PC-3 (cell line): ENCODE measurements at regions not wholly inside any gene's neighbourhood (a gene's known extent, or its start where the extent isn't known, plus 50 kb on each side); places are given as distances from the start of the nearest gene placed in this dataset.

ENCODE experiments used
- ATAC-seq: fragments of 200-7000 bp; cut with Tn5 transposase; 2 replicates; pipeline ENCODE4 v1.9.1; 2020; ENCODE audit warnings: mild to moderate bottlenecking, moderate library complexity
- BruUV-seq: library from RNA; stranded (reverse); fragments of 400-500 nt; replicated peaks from 2 replicates; lab custom pipeline; 2021; lab: Mats Ljungman, UMichigan
- CTCF ChIA-PET: fragments of 300-600 bp; sonication (Branson Sonifier 250); formaldehyde crosslinking; loops from one replicate; lab custom pipeline; 2022; ENCODE audit warnings: antibody characterized with exemption; lab: Charles Lee
- POLR2A ChIA-PET: fragments of 300-600 bp; sonication (Branson Sonifier 250); formaldehyde crosslinking; loops from one replicate; lab custom pipeline; 2022; ENCODE audit warnings: antibody characterized with exemption; ENCODE audit not compliant: unreplicated experiment; lab: Charles Lee
- DNase-seq: peaks from one replicate; pipeline ENCODE4 v3.0.0-alpha.2; 2015
- H2AFZ ChIP-seq: fragments of 300-600 bp; sonication (generic); 2 replicates; pipeline ENCODE4 v1.6.0; 2016; ENCODE audit warnings: antibody characterized with exemption, low read length
- H3F3A ChIP-seq: fragments of 300-600 bp; sonication (generic); one replicate; pipeline ENCODE4 v1.6.0; 2017; ENCODE audit warnings: antibody characterized with exemption, low read length, control low read depth, mild to moderate bottlenecking; ENCODE audit not compliant: unreplicated experiment
- H3K27ac ChIP-seq: fragments of 300-600 bp; sonication (generic); 2 replicates; pipeline ENCODE4 v1.5.1; 2016; ENCODE audit warnings: mild to moderate bottlenecking, low read length
- H3K27me3 ChIP-seq: fragments of 300-600 bp; sonication (generic); 2 replicates; pipeline ENCODE4 v1.6.1; 2016; ENCODE audit warnings: low read length, mixed read lengths
- H3K36me3 ChIP-seq: fragments of 300-600 bp; sonication (generic); 2 replicates; pipeline ENCODE4 v1.6.1; 2016; ENCODE audit warnings: low read depth, mixed run types, low read length, mixed read lengths
- H3K4me1 ChIP-seq: fragments of 300-600 bp; sonication (generic); 2 replicates; pipeline ENCODE4 v1.5.1; 2016; ENCODE audit warnings: low read length; ENCODE audit not compliant: insufficient read depth
- H3K4me2 ChIP-seq: fragments of 300-600 bp; sonication (generic); 2 replicates; pipeline ENCODE4 v1.6.0; 2016; ENCODE audit warnings: low read length
- H3K4me3 ChIP-seq: fragments of 300-600 bp; sonication (generic); 2 replicates; pipeline ENCODE4 v1.5.1; 2016; ENCODE audit warnings: mild to moderate bottlenecking, low read length, mixed read lengths
- H3K79me2 ChIP-seq: fragments of 300-600 bp; sonication (generic); 2 replicates; pipeline ENCODE4 v1.6.1; 2017; ENCODE audit warnings: low read length, mixed read lengths
- H3K9ac ChIP-seq: fragments of 300-600 bp; sonication (generic); 2 replicates; pipeline ENCODE4 v1.6.0; 2016; ENCODE audit warnings: mild to moderate bottlenecking, low read length
- H3K9me2 ChIP-seq: fragments of 300-600 bp; sonication (generic); replicated peaks from 2 replicates; pipeline ENCODE4 v1.6.1; 2016; ENCODE audit warnings: mixed run types, low read length, mixed read lengths
- H3K9me3 ChIP-seq: fragments of 300-600 bp; sonication (generic); 2 replicates; pipeline ENCODE4 v1.6.1; 2016; ENCODE audit warnings: low read length, mixed read lengths
- H4K20me1 ChIP-seq: fragments of 300-600 bp; sonication (generic); 2 replicates; pipeline ENCODE4 v1.6.1; 2016; ENCODE audit warnings: low read length, mixed read lengths
- EZH2 ChIP-seq: fragments of 300-600 bp; sonication (generic); IDR thresholded peaks from one replicate; pipeline ENCODE4 v1.6.1; 2017; ENCODE audit warnings: antibody characterized with exemption, mild to moderate bottlenecking, low read length; ENCODE audit not compliant: unreplicated experiment
- EZH2phosphoT487 ChIP-seq: fragments of 300-600 bp; sonication (generic); IDR thresholded peaks from 2 replicates; pipeline ENCODE4 v1.6.1; 2018; ENCODE audit warnings: mild to moderate bottlenecking, antibody characterized with exemption, low read length, borderline replicate concordance
- intact Hi-C: fragments of 100-400 bp; cut with micrococcal nuclease; formaldehyde crosslinking; loops from 2 replicates; pipeline ENCODE4 v1.9.0; 2023
- TF ChIP-seq, protein P1 (sequence below): fragments of 300-600 bp; sonication (generic); conservative IDR thresholded peaks from 2 replicates; pipeline ENCODE4 v1.5.1; 2017; ENCODE audit warnings: antibody characterized with exemption, low read depth, mild to moderate bottlenecking, low read length

DNA sequence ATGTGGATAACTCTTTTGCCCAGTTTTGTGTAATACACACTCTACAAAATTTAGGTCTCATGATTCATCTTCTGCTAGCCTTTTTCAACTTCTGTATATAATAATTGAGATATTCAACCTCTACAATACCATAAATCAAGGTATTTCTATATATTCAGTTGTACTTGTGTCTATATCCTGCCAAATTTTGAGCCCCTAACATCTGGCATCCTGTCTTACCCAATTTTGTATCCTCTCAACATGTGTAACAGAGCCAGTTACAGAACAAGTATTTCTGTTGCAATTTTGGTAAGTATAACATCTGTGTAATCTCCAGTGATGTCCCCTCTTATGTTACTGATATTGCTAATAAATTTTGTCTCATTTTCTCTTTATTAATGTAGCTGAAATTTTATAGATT lies 145.8 kb downstream of the TRIB2 start:
- Histone ChIP-seq H3K9ac (no peak overlapping the region), H3K4me2 (no peak overlapping the region), H3K9me2 (no peaks in the 10 kb centered on the region), H3K36me3 (no peaks in the 10 kb centered on the region; the same call in 1 of the 2 replicates), H3K4me3 (no peak overlapping the region), H3K9me3 (peaks cover 15% of the 10 kb centered on the region; the same call in 1 of the 2 replicates), H3K27me3 (no peaks in the 10 kb centered on the region), H3K4me1 (peaks cover 21% of the 10 kb centered on the region), H4K20me1 (no peaks in the 10 kb centered on the region), H3K27ac (no peak overlapping the region), H2AFZ (no peak overlapping the region), H3F3A (peaks cover 4% of the 10 kb centered on the region), H3K79me2 (no peaks in the 10 kb centered on the region)
- POLR2A ChIA-PET = no interaction called here
- no TSS peak for BruUV-seq
- intact Hi-C loops = no loop called here
- CTCF ChIA-PET = no interaction called here
- ATAC-seq (no peak), DNase-seq (no peak)
- no peak for TF ChIP-seq EZH2phosphoT487
- TF ChIP-seq EZH2 = no peak
- TF ChIP-seq, protein P1, sequence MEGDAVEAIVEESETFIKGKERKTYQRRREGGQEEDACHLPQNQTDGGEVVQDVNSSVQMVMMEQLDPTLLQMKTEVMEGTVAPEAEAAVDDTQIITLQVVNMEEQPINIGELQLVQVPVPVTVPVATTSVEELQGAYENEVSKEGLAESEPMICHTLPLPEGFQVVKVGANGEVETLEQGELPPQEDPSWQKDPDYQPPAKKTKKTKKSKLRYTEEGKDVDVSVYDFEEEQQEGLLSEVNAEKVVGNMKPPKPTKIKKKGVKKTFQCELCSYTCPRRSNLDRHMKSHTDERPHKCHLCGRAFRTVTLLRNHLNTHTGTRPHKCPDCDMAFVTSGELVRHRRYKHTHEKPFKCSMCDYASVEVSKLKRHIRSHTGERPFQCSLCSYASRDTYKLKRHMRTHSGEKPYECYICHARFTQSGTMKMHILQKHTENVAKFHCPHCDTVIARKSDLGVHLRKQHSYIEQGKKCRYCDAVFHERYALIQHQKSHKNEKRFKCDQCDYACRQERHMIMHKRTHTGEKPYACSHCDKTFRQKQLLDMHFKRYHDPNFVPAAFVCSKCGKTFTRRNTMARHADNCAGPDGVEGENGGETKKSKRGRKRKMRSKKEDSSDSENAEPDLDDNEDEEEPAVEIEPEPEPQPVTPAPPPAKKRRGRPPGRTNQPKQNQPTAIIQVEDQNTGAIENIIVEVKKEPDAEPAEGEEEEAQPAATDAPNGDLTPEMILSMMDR = no peak

DNA sequence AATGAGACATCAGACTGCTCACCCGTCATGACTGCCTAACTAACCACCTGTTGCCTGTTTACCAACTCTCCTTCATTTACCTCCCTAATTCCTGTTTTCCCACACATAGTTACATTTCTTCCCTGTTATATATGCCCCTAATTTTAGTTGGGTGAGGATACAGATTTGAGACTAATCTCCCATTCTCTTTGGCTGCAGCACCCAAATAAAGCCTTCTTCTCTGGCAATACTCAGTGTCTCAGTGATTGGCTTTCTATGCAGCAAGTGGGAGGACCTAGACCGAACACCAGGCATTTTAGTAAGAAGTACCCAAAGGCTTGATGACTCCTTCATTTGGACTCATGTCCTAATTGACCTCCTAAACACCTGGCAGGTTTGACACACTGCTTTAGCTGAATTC lies 147.2 kb downstream of the TRIB2 start:
- DNase-seq = no peak
- TF ChIP-seq, protein P1 = no peak
- TF ChIP-seq EZH2 (no peak), EZH2phosphoT487 (no peak)
- Histone ChIP-seq H3K79me2 (no peaks in the 10 kb centered on the region), H3K9me2 (no peaks in the 10 kb centered on the region), H3K4me2 (no peak overlapping the region), H3K4me3 (no peak overlapping the region), H3K9me3 (peaks cover 15% of the 10 kb centered on the region; the same call in 1 of the 2 replicates), H3K36me3 (no peaks in the 10 kb centered on the region; the same call in 1 of the 2 replicates), H4K20me1 (no peaks in the 10 kb centered on the region), H3K9ac (no peak overlapping the region), H3F3A (no peaks in the 10 kb centered on the region), H3K4me1 (peaks cover 9% of the 10 kb centered on the region; the same call in 1 of the 2 replicates), H3K27ac (no peak overlapping the region), H2AFZ (no peak overlapping the region), H3K27me3 (no peaks in the 10 kb centered on the region)
- ChIA-PET CTCF (no interaction called here), POLR2A (no interaction called here)
- intact Hi-C loops = no loop called here
- ATAC-seq = no peak
- BruUV-seq = no TSS peak

DNA sequence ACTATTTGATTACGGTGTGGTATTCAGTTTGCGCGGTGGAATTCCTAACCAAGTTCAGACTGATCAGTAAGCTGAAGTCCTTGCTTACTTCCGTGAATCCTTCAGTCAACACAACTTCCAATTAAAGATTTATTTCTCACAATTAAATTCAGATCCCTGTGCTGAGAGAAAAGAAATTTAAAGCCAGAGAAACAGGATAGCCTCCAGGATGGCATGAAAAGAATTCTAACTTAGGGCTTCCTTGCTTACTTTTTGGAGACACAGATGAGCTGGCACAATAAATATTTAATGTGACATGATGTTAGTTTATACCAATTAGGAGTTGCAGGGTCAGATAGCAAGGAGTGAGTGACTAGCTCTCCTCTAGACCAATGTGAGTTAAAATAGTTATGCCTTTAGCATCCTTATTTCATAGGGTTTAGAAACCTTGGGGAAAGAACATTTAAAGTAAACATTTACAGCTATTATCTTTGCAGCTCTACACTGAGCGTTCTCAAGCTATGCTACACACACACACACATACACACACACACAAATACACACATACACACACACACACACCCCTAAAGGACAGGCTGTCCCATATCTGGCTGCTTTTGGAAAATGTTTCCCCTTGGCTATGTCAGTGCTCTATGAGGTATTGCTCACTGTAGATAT lies 151.0 kb downstream of the TRIB2 start:
- H3K9me2 ChIP-seq = no peaks in the 10 kb centered on the region
- H3K4me2 ChIP-seq = no peak overlapping the region
- H3K79me2 ChIP-seq = no peaks in the 10 kb centered on the region
- H3K4me3 ChIP-seq = no peak overlapping the region
- ATAC-seq = peak; percentile 59
- CTCF ChIA-PET = no interaction called here
- no peak overlapping the region for H3K9ac ChIP-seq
- no peaks in the 10 kb centered on the region for H3K27me3 ChIP-seq
- peaks cover 15% of the 10 kb centered on the region; the same call in 1 of the 2 replicates for H3K9me3 ChIP-seq
- intact Hi-C loops = loop anchor here (2.0 kb wide), 1 partner anchor 61 kb away; no protein-coding TSS in a partner anchor
- H2AFZ ChIP-seq = peak overlapping the region; percentile 58
- no peaks in the 10 kb centered on the region for H3F3A ChIP-seq
- DNase-seq = peak; percentile 11
- no peak overlapping the region for H3K27ac ChIP-seq
- BruUV-seq = no TSS peak
- no peaks in the 10 kb centered on the region for H4K20me1 ChIP-seq
- H3K4me1 ChIP-seq = 0 out of 2 replicates have a peak, but pooled peaks cover 6% of the 10 kb centered on the region
- H3K36me3 ChIP-seq = no peaks in the 10 kb centered on the region
- TF ChIP-seq EZH2 = no peak
- no peak for TF ChIP-seq EZH2phosphoT487
- TF ChIP-seq, protein P1 = no peak
- POLR2A ChIA-PET = no interaction called here
